ENCODE measurements at regions not wholly inside any gene's neighbourhood (a gene's known extent, or its start where the extent isn't known, plus 50 kb on each side); places are given as distances from the start of the nearest gene placed in this dataset.
"Not testable (repeated sequence)": the region's sequence is repeated elsewhere in the genome, so short reads cannot be mapped to it uniquely, and the experiment has no call there.

DNA sequence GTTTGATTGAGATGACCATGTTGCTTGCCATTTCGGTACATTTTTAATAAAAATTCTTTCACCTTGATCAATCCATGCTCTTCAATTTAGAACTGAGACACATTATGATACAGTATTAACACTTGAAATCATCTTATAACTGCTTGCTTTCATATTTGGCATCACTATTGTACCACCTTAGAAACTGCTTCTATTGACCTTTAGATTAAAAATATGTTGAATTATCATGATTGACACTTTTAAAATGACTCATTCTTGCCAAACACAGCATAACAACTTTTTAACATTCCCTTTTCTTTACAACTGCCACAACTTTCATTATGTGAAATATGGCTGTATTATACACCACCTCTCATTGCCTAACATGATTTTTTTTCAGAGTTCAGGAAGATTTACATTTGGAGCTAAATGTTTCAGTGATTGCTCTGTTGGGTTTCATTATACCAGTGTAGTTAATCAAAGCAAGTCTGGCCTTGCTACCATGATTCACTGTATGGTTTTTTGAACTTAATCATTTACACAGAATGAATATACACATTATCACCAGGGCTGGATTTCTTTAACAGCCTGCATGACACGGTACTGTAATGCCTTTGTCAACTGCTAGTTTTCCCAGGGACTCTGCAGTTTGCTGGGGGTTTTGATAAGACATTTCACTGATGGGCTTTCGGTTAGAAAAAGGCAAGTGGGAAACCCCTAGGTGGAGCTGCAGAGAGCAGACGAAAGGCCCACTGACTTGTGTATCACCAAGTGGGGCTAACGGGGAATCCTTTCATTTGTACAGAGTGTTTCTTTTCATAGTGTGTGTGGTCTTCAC, 93.6 kb upstream of the TLE4 start:
- DNase-seq = no peak

GRCh38 chr9:79480639-79481038, 91.1 kb upstream of the TLE4 start:
- no peak for DNase-seq

GRCh38 chr9:79481846-79482477, 89.8 kb upstream of the TLE4 start:
- DNase-seq = no peak

GRCh38 chr9:79485258-79485657, 86.5 kb upstream of the TLE4 start:
- no peak for DNase-seq

DNA sequence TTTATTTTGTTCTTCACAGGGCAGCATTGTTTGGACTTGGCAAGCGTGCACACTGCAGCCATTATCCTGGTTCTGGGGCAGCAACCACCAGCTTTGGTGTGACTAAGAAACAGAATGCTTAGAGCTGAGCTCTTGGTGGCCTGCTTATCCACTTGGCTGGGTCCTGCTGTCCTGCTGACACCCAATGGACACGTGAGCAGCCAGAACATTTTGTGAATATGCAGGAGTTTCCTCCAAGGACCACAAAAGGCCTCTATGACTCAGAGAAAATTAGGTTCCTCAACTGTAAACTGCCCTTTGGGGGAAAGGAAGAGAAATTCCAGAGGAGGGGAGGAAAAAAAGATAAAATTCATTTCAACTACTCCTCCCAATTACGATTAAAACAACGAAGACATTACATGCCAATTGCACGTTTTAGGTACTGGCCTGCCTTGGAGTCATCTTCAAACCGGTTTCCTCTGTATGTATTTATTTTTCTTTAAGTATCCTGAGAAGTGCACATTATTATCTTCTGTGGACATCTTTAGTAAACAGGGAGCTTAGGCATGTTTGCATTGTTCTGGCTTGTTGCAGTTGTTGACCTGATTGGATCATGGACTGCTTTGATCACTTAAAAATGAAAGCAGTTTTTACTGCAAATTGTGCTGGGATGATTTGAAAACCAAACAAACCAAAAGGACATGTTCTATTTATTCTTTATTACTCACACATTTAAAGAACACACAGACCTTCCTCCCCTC, 82.3 kb upstream of the TLE4 start:
- DNase-seq = peak; percentile 28

DNA sequence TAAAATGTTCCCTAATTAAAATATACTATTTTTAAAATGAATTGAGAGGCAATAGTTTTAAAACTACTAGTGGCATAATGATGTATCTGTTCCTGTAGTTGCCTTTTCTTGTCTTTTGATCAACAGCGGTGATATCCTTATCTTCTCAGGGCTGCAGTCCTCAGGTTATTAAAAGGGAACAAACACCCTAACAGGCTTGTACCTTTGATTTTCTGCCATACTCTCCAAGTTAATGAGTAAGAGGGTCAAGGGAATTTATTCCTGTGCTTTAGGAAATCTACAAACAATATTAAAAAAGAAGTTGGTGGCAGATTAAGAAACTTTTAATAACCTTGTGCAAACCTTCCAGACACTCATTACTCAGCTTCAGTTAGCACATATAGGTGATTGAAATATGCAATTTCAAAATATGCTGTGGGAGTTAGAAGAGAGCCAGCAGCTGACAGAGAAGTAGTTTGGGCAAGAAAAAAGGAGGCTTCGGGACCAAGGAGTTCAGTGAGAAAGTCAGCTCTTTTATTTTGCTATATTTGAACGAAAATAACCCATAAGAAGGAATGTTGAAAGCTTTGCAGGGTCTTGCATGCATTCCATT, 81.0 kb upstream of the TLE4 start:
- no peak for DNase-seq

- no peak for DNase-seq
Measured at GRCh38 chr9:79492092-79493009, 79.4 kb upstream of the TLE4 start.

GRCh38 chr9:79500196-79500864, 71.4 kb upstream of the TLE4 start:
- DNase-seq = not testable (repeated sequence)

- DNase-seq = no peak
Measured at GRCh38 chr9:79501546-79501945, 70.2 kb upstream of the TLE4 start.

DNA sequence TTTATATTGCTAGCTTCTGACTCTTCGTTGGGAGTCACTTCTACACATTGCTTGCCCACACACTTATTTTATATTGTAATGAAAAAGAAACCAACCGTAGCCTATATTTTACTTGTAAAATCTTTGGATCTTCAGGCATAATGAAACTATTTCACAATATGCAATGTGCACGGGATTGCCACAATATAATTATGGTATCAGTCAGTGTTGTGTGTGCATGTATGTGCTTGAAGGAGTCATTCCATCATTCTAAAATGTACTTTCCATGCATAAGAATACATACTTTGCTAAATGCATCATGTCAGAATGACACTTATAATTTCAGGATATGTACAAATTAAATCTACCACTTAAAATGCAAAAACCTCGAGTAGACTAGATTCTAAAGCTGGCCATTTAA, 64.0 kb upstream of the TLE4 start:
- no peak for DNase-seq

DNA sequence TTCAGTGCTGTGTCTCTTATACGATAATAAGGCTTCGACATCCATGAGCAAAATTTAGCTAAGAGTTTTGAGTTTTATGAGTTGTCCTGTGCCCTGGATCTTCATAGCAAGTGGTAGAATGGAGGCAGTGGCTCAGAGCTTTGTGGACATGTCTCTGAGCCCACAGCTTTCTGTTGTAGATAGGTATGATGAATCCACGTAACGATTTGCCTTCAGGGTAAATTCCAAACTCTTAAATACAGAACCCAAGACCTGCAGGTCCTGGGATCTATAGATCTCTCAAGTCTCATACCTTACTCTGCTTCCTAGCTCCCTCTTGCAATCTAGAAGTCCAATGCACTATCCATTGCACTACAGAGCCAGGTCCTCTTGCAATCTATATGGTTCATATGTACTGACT, 59.5 kb upstream of the TLE4 start:
- DNase-seq = no peak
